D721Med (cell line): ENCODE measurements at regions not wholly inside any gene's neighbourhood (a gene's known extent, or its start where the extent isn't known, plus 50 kb on each side); places are given as distances from the start of the nearest gene placed in this dataset.

Experiments used
- DNase-seq: peaks from one replicate; pipeline ENCODE4 v3.0.0; 2011; ENCODE audit warnings: low spot score; ENCODE audit not compliant: insufficient read length
- FAIRE-seq: peaks from 2 replicates; lab custom pipeline; 2011; peaks lifted over from hg19 to GRCh38; lab: Jason Lieb, UNC
- CTCF ChIP-seq: IDR thresholded peaks from 2 replicates; pipeline ENCODE4 v1.5.1; 2012; ENCODE audit warnings: mild to moderate bottlenecking, control low read depth; ENCODE audit not compliant: insufficient read depth; ENCODE audit errors: missing control alignments

- FAIRE-seq (no peak), DNase-seq (no peak)
- no peak for TF ChIP-seq CTCF
Observed at GRCh38 chr13:31880851-31881494, 141.6 kb downstream of the RXFP2 start.

GRCh38 chr13:31881495-31881882 is 142.2 kb downstream of the RXFP2 start:
- no peak for TF ChIP-seq CTCF
- FAIRE-seq (no peak), DNase-seq (no peak)

DNA sequence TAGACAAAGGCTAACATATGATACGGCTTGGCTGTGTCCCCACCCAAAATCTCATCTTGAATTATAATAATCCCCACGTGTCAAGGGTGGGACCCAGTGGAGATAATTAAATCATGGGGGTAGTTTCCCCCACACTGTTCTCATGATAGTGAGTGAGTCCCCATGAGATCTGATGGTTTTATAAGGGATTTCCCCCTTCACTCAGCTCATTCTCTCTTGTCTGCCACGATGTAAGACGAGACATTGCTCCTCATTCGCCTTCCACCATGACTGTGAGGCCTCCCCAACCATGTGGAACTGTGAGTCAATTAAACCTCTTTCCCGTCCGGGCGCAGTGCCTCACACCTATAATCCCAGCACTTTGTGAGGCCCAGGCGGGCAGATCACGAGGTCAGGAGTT is 143.5 kb downstream of the RXFP2 start:
- no peak for FAIRE-seq
- DNase-seq: no peak
- TF ChIP-seq CTCF: no peak

DNA sequence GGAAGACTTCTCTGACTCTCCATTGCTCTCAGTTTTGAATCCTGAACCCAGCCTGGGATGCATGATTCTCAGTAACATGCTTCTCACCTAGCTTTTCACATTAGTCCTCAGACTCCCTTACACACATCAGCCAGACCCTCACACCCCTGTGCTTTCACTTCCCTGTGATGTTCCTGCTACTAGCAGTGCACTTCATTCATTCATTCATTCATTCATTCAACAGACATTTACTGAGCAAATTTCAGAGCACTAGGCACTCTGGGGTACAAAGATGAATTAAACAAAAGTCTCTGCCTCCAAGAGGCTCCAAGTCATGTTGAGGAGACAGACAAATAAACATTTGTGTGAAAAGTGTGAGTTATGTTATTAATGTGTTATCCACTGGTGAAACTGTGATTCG is 145.2 kb downstream of the RXFP2 start:
- TF ChIP-seq CTCF: no peak
- FAIRE-seq: no peak
- no peak for DNase-seq

DNA sequence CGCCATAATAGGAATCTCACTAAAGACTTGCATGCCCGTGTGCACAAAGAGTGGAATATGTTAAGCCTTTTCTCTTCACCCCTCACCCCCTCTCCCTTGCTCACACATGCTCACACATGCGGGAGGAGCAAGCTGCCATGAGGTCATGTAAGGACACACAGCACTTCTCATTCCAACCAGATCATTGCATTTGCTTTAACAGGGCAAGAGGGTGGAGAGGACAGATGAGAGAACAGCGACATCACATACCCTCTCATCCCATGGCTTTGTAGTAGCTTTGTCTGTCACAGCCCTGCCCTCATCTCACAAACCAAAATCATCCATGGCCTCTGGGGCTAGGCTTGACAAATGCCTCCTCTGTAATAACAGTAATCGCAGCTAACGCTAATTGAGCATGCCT is 145.6 kb upstream of the FRY start:
- TF ChIP-seq CTCF: no peak
- DNase-seq (no peak), FAIRE-seq (no peak)

GRCh38 chr13:31887286-31887685 is 144.3 kb upstream of the FRY start:
- FAIRE-seq (no peak), DNase-seq (no peak)
- TF ChIP-seq CTCF: no peak

DNA sequence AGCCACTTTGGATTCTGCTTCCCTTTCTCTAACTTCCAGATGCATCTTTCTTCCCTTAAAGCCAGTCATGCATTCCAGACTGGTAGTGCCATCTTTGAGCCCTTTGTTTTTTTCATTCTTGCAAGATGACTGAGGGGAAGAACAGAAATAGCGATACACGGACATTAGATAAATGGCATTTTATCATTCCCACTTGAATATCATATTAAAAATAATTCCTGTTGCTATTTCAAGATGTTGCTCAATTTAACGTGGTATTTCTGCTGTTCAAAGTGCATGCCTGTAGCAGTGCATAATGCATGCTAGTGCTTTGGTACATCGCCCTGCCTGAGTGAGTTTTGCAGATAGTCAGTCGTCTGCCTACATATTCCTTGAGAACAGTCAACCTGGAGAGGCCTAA is 140.6 kb upstream of the FRY start:
- FAIRE-seq (no peak), DNase-seq (no peak)
- TF ChIP-seq CTCF: no peak
